Body of pancreas (tissue), 4 donors: ENCODE measurements at regions not wholly inside any gene's neighbourhood (a gene's known extent, or its start where the extent isn't known, plus 50 kb on each side); places are given as distances from the start of the nearest gene placed in this dataset.

ENCODE experiments used
- POLR2A ChIP-seq, 3 donors: fragments of 450-650 bp; IDR thresholded peaks; one replicate each; pipeline ENCODE4 v1.6.1; 2016; ENCODE audit warnings: antibody characterized with exemption in 3 of 3, mild to moderate bottlenecking in 2 of 3
- TF ChIP-seq, protein P1 (sequence below), 7 experiments: fragments of 450-650 bp in 4 of 7; fragments of 200-600 bp in 3 of 7; sonication (generic) in 3 of 7; IDR thresholded peaks; one replicate each; pipeline ENCODE4 v1.5.1; 2016 to 2019; ENCODE audit warnings: antibody characterized with exemption in 7 of 7

GRCh38 chr2:117101613-117102012 is 712.9 kb upstream of the DDX18 start:
- TF ChIP-seq, protein P1, sequence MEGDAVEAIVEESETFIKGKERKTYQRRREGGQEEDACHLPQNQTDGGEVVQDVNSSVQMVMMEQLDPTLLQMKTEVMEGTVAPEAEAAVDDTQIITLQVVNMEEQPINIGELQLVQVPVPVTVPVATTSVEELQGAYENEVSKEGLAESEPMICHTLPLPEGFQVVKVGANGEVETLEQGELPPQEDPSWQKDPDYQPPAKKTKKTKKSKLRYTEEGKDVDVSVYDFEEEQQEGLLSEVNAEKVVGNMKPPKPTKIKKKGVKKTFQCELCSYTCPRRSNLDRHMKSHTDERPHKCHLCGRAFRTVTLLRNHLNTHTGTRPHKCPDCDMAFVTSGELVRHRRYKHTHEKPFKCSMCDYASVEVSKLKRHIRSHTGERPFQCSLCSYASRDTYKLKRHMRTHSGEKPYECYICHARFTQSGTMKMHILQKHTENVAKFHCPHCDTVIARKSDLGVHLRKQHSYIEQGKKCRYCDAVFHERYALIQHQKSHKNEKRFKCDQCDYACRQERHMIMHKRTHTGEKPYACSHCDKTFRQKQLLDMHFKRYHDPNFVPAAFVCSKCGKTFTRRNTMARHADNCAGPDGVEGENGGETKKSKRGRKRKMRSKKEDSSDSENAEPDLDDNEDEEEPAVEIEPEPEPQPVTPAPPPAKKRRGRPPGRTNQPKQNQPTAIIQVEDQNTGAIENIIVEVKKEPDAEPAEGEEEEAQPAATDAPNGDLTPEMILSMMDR (IDR thresholded peaks at IDR 0.05), result no peak
- TF ChIP-seq POLR2A (IDR thresholded peaks at IDR 0.05), result no peak
